ENCODE measurements at regions not wholly inside any gene's neighbourhood (a gene's known extent, or its start where the extent isn't known, plus 50 kb on each side); places are given as distances from the start of the nearest gene placed in this dataset.
"Not testable (repeated sequence)": the region's sequence is repeated elsewhere in the genome, so short reads cannot be mapped to it uniquely, and the experiment has no call there.

DNA sequence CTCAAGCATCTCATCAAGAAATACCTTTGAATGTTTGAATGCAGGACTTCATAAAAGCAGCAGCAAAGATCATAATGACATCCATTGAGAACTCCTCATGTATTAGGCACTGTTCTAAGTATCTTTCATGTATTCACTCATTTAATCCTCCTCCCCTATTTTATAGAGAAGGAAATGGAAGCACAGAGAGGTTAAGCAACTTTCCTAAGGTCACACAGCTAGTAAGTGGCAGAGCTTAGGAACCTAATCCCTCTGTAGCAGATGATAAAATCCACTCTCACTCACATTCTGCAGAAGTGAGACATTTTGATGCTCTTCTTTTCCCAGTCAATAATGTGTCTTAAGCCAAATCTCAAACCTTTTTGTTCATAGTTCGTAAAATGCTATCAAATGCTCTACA, 350.8 kb upstream of the C16orf82 start:
- TF ChIP-seq, protein P1, sequence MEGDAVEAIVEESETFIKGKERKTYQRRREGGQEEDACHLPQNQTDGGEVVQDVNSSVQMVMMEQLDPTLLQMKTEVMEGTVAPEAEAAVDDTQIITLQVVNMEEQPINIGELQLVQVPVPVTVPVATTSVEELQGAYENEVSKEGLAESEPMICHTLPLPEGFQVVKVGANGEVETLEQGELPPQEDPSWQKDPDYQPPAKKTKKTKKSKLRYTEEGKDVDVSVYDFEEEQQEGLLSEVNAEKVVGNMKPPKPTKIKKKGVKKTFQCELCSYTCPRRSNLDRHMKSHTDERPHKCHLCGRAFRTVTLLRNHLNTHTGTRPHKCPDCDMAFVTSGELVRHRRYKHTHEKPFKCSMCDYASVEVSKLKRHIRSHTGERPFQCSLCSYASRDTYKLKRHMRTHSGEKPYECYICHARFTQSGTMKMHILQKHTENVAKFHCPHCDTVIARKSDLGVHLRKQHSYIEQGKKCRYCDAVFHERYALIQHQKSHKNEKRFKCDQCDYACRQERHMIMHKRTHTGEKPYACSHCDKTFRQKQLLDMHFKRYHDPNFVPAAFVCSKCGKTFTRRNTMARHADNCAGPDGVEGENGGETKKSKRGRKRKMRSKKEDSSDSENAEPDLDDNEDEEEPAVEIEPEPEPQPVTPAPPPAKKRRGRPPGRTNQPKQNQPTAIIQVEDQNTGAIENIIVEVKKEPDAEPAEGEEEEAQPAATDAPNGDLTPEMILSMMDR (IDR thresholded peaks at IDR 0.05; ENCODE audit: insufficient read depth, low read length, poor library complexity, severe bottlenecking): no peak
- Histone ChIP-seq H3K4me3 (ENCODE audit: low read depth, low read length) (no peak overlapping the region), H3K27me3 (ENCODE audit: control insufficient read depth, insufficient read depth, low read length) (no peaks in the 10 kb centered on the region), H3K36me3 (ENCODE audit: control insufficient read depth, insufficient read depth, low read length) (no peaks in the 10 kb centered on the region)
- DNase-seq (ENCODE audit: low read depth): no peak

DNA sequence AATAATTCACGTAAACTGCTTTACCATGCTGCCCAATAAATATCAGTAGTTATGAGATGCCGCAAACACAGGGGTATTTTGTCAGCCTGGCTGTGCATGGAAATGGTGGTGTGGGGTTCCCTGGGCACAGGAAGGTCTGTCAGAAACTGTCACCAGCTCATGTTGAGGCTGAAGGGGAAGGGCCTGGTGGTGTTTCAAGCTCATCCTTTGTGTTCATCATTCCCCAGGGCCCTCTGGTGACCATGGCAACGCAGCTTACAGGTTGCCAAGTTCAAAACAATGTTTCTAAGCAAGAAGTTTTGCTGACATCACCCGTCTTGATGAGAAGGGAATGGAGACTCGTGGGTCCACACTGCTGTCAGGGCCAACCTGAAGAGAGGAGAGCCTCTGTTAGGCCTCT, 348.9 kb upstream of the C16orf82 start:
- no peaks in the 10 kb centered on the region for H3K27me3 ChIP-seq (ENCODE audit: control insufficient read depth, insufficient read depth, low read length)
- DNase-seq (ENCODE audit: low read depth): no peak
- TF ChIP-seq, protein P1 (IDR thresholded peaks at IDR 0.05; ENCODE audit: insufficient read depth, low read length, poor library complexity, severe bottlenecking): no peak
- no peaks in the 10 kb centered on the region for H3K36me3 ChIP-seq (ENCODE audit: control insufficient read depth, insufficient read depth, low read length)
- no peak overlapping the region for H3K4me3 ChIP-seq (ENCODE audit: low read depth, low read length)

DNA sequence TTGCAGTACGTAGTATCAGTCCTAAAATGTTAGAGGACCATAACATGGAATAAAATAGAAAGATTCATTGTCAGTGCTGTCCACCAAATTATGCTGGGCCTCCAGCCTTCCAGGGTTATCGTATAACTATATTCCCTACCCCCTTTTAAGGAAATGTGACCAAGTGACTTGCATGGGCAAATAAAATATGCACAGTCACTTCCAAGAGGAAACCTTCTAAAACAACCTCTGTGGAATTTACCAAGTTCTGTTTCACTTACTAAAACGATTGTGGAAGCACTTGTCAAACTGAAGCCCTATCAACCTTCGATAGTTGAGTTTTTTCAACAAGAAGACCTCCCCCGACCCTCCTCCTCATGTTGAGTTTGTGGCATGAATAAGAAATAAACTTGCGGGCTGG, 345.4 kb upstream of the C16orf82 start:
- Histone ChIP-seq H3K27me3 (ENCODE audit: control insufficient read depth, insufficient read depth, low read length) (no peaks in the 10 kb centered on the region), H3K4me3 (ENCODE audit: low read depth, low read length) (no peak overlapping the region), H3K36me3 (ENCODE audit: control insufficient read depth, insufficient read depth, low read length) (no peaks in the 10 kb centered on the region)
- TF ChIP-seq, protein P1 (IDR thresholded peaks at IDR 0.05; ENCODE audit: insufficient read depth, low read length, poor library complexity, severe bottlenecking): no peak
- no peak for DNase-seq (ENCODE audit: low read depth)

GRCh38 chr16:26721957-26722356, 344.8 kb upstream of the C16orf82 start:
- H3K27me3 ChIP-seq (ENCODE audit: control insufficient read depth, insufficient read depth, low read length); H3K4me3 ChIP-seq (ENCODE audit: low read depth, low read length); H3K36me3 ChIP-seq (ENCODE audit: control insufficient read depth, insufficient read depth, low read length); DNase-seq (ENCODE audit: low read depth): not testable (repeated sequence)

- Histone ChIP-seq H3K4me3 (ENCODE audit: low read depth, low read length) (no peak overlapping the region), H3K36me3 (ENCODE audit: control insufficient read depth, insufficient read depth, low read length) (no peaks in the 10 kb centered on the region), H3K27me3 (ENCODE audit: control insufficient read depth, insufficient read depth, low read length) (no peaks in the 10 kb centered on the region)
- no peak for DNase-seq (ENCODE audit: low read depth)
- TF ChIP-seq, protein P1 (IDR thresholded peaks at IDR 0.05; ENCODE audit: insufficient read depth, low read length, poor library complexity, severe bottlenecking): no peak
Measured at GRCh38 chr16:26724189-26724588, 342.5 kb upstream of the C16orf82 start.

DNA sequence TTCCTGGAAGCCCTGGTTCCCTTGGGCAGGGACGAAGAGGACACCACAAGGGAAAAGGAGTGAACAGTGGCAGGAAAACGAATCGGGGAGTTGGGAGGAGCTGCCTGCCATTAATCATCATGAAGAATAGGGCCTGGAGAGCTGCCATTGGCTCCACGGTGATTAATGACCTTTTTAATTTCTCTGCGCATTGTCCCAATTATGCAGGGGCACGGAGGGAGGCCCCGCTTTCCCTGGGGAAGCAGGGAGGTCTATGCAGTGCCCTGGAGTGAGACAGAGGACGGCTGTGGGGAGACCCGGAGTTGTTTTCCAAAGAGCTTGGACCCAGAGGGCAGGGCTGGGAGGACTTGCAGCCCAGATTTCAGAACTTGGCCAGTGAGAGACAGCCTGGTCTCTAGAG, 338.9 kb upstream of the C16orf82 start:
- TF ChIP-seq, protein P1 (IDR thresholded peaks at IDR 0.05; ENCODE audit: insufficient read depth, low read length, poor library complexity, severe bottlenecking): no peak
- Histone ChIP-seq H3K36me3 (ENCODE audit: control insufficient read depth, insufficient read depth, low read length) (no peaks in the 10 kb centered on the region), H3K27me3 (ENCODE audit: control insufficient read depth, insufficient read depth, low read length) (no peaks in the 10 kb centered on the region), H3K4me3 (ENCODE audit: low read depth, low read length) (no peak overlapping the region)
- no peak for DNase-seq (ENCODE audit: low read depth)
